Lower leg skin (tissue), 4 donors: ENCODE measurements at regions not wholly inside any gene's neighbourhood (a gene's known extent, or its start where the extent isn't known, plus 50 kb on each side); places are given as distances from the start of the nearest gene placed in this dataset.

Experiments used
- DNase-seq, 2 donors: peaks; one replicate each; pipeline ENCODE4 v3.0.0-alpha.2; 2019; ENCODE audit warnings: low spot score in 2 of 2
- H3K4me3 ChIP-seq: fragments of 200-600 bp; sonication (generic); 2 replicates; pipeline ENCODE4 v1.5.1; 2017; ENCODE audit warnings: mild to moderate bottlenecking, low read depth; ENCODE audit not compliant: poor library complexity, severe bottlenecking
- POLR2A ChIP-seq, 2 donors: fragments of 450-650 bp; IDR thresholded peaks; one replicate each; pipeline ENCODE4 v1.6.1; 2016 to 2017; ENCODE audit warnings: antibody characterized with exemption in 2 of 2, mild to moderate bottlenecking in 1 of 2, moderate library complexity in 1 of 2
- WGBS, 2 donors: methylation state at CpG; one replicate each; pipeline ENCODE4 v1.1.5; 2018; 5-methylcytosine and 5-hydroxymethylcytosine counted together
- intact Hi-C: fragments of 100-400 bp; cut with DNase I; formaldehyde crosslinking; loops from one replicate; pipeline ENCODE4 v1.15.0; 2023; ENCODE audit warnings: low total_unique reads
- TF ChIP-seq, protein P1 (sequence below), 3 donors: fragments of 450-650 bp; IDR thresholded peaks; one replicate each; pipeline ENCODE4 v1.5.1; 2016; ENCODE audit warnings: antibody characterized with exemption in 3 of 3, mild to moderate bottlenecking in 3 of 3, moderate library complexity in 2 of 3

DNA sequence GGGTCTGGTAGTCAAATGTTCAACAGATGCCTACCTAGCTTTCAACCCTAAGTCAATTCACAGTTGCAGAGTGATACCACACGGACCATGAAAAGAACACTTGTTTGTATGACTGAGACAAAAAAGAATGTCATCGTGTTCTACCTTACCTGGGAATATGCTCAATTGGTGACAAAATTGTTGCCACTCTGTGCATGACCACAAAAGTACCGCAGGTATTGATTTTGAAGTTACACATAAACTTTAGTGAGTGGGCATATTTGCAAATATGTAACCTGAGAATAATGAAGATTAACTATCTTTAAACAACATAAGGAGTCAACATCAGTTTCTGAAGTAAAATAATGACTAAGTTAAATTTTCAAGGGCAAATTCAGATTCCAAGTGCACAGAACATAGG, 53.4 kb upstream of the SNRPN start:
- no peak for TF ChIP-seq POLR2A (IDR thresholded peaks at IDR 0.05)
- TF ChIP-seq, protein P1, sequence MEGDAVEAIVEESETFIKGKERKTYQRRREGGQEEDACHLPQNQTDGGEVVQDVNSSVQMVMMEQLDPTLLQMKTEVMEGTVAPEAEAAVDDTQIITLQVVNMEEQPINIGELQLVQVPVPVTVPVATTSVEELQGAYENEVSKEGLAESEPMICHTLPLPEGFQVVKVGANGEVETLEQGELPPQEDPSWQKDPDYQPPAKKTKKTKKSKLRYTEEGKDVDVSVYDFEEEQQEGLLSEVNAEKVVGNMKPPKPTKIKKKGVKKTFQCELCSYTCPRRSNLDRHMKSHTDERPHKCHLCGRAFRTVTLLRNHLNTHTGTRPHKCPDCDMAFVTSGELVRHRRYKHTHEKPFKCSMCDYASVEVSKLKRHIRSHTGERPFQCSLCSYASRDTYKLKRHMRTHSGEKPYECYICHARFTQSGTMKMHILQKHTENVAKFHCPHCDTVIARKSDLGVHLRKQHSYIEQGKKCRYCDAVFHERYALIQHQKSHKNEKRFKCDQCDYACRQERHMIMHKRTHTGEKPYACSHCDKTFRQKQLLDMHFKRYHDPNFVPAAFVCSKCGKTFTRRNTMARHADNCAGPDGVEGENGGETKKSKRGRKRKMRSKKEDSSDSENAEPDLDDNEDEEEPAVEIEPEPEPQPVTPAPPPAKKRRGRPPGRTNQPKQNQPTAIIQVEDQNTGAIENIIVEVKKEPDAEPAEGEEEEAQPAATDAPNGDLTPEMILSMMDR (IDR thresholded peaks at IDR 0.05): no peak
- intact Hi-C loops: no loop called here
- WGBS, 2 donors: 69 to 85% methylated on average over 3 of the region's 3 CpGs
- no peak for DNase-seq
- no peak overlapping the region for H3K4me3 ChIP-seq
